GM06990 (cell line): ENCODE measurements at regions not wholly inside any gene's neighbourhood (a gene's known extent, or its start where the extent isn't known, plus 50 kb on each side); places are given as distances from the start of the nearest gene placed in this dataset.

Source experiments
- DNase-seq: peaks from one replicate; pipeline ENCODE4 v3.0.0-alpha.2; 2011; ENCODE audit not compliant: insufficient read length; ENCODE audit errors: extremely low read depth
- H3K27me3 ChIP-seq: replicated peaks from 2 replicates; pipeline ENCODE4 v1.6.0; 2011; ENCODE audit warnings: low read length; ENCODE audit not compliant: control insufficient read depth, insufficient read depth
- H3K36me3 ChIP-seq: 2 replicates; pipeline ENCODE4 v1.5.1; 2011; ENCODE audit warnings: low read length; ENCODE audit not compliant: control insufficient read depth, insufficient read depth
- H3K4me3 ChIP-seq: replicated peaks from 2 replicates; pipeline ENCODE4 v1.5.1; 2011; ENCODE audit warnings: low read depth, mild to moderate bottlenecking, control low read depth, low read length
- CTCF ChIP-seq: IDR thresholded peaks from 2 replicates; pipeline ENCODE4 v1.5.1; 2011; ENCODE audit warnings: low read length, control low read depth, mild to moderate bottlenecking, inconsistent platforms; ENCODE audit not compliant: insufficient read depth, poor library complexity, severe bottlenecking

- H3K27me3 ChIP-seq: no peaks in the 10 kb centered on the region
- no peak for TF ChIP-seq CTCF
- no peak overlapping the region for H3K4me3 ChIP-seq
- no peaks in the 10 kb centered on the region for H3K36me3 ChIP-seq
- no peak for DNase-seq
These were observed 502.3 kb downstream of the KCNT2 start for GRCh38 chr1:196105901-196106300.

- H3K4me3 ChIP-seq: no peak overlapping the region
- no peaks in the 10 kb centered on the region for H3K27me3 ChIP-seq
- DNase-seq: no peak
- no peak for TF ChIP-seq CTCF
- H3K36me3 ChIP-seq: no peaks in the 10 kb centered on the region
These were observed 505.4 kb downstream of the KCNT2 start for GRCh38 chr1:196102826-196103225.

GRCh38 chr1:196098000-196098399 is 510.2 kb downstream of the KCNT2 start:
- no peak for TF ChIP-seq CTCF
- Histone ChIP-seq H3K27me3 (no peaks in the 10 kb centered on the region), H3K36me3 (no peaks in the 10 kb centered on the region), H3K4me3 (no peak overlapping the region)
- DNase-seq: no peak

GRCh38 chr1:196094821-196095220 is 513.4 kb downstream of the KCNT2 start:
- DNase-seq: no peak
- Histone ChIP-seq H3K4me3 (no peak overlapping the region), H3K36me3 (no peaks in the 10 kb centered on the region), H3K27me3 (no peaks in the 10 kb centered on the region)
- no peak for TF ChIP-seq CTCF

- TF ChIP-seq CTCF: no peak
- H3K4me3 ChIP-seq: no peak overlapping the region
- H3K27me3 ChIP-seq: no peaks in the 10 kb centered on the region
- DNase-seq: no peak
- H3K36me3 ChIP-seq: no peaks in the 10 kb centered on the region
These were observed 516.7 kb downstream of the KCNT2 start for GRCh38 chr1:196091397-196092135.

GRCh38 chr1:196090226-196090625 is 518.0 kb downstream of the KCNT2 start:
- no peak for TF ChIP-seq CTCF
- no peaks in the 10 kb centered on the region for H3K27me3 ChIP-seq
- DNase-seq: no peak
- H3K4me3 ChIP-seq: no peak overlapping the region
- H3K36me3 ChIP-seq: no peaks in the 10 kb centered on the region
